GM21737 (cell line): ENCODE measurements at regions not wholly inside any gene's neighbourhood (a gene's known extent, or its start where the extent isn't known, plus 50 kb on each side); places are given as distances from the start of the nearest gene placed in this dataset.
"Not testable (repeated sequence)": the region's sequence is repeated elsewhere in the genome, so short reads cannot be mapped to it uniquely, and the experiment has no call there.

ENCODE experiments used
- ATAC-seq: cut with Tn5 transposase; IDR thresholded peaks from one replicate; pipeline ENCODE4 v1.9.1; 2021; ENCODE audit warnings: mild to moderate bottlenecking, moderate library complexity; ENCODE audit not compliant: unreplicated experiment

DNA sequence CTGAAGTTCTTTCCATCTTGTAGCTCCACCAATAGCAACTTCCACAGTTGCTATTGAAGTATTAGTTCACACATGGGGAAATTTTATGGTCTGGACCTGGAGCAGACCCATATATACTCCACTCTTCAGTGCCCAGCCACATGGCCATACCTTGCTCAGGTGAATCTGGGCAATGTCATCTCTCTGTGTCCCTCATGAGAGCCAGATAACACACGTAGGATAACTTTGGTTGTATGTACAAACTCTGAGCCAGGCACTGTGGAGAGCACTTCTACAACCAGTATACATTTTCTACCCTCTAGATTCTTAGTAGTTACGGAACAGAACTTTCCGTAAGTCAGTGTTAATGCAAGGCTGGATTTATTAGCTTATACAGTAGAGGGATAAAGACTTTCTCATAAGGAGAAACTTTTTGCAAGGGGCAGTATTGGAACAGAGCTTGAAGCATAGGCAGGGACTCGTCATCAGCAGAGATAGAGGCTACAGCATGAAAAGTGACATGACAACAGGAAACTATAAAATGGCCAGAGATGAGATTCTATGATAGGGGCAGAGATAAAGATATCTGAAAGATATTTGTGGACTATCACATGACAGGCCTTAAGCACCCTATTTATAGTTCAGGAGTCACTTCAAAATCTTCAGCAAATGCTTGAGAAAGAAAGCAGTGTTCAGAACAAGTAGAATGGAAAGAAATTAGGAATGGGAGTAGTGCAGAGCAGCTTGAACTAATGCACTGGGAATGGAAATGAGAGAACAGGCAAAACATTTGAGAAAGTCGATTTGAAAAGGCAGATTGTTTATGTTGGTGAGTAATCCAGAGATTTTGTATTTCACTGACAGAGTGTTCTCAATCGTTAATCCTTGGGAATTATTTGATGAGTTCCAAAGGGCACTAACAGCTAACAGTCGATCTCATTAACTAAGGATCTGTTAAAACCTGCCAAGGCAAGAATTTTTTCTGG lies 481.8 kb downstream of the USP25 start:
- no peak for ATAC-seq

- no peak for ATAC-seq
Measured at GRCh38 chr21:16213518-16213917, 483.7 kb downstream of the USP25 start.

GRCh38 chr21:16215193-16215592 lies 485.4 kb downstream of the USP25 start:
- ATAC-seq = no peak

- ATAC-seq = no peak
Measured at GRCh38 chr21:16215663-16216183, 485.9 kb downstream of the USP25 start.

GRCh38 chr21:16216288-16216962 lies 486.6 kb downstream of the USP25 start:
- no peak for ATAC-seq

- no peak for ATAC-seq
Measured at GRCh38 chr21:16218682-16219343, 489.0 kb downstream of the USP25 start.

DNA sequence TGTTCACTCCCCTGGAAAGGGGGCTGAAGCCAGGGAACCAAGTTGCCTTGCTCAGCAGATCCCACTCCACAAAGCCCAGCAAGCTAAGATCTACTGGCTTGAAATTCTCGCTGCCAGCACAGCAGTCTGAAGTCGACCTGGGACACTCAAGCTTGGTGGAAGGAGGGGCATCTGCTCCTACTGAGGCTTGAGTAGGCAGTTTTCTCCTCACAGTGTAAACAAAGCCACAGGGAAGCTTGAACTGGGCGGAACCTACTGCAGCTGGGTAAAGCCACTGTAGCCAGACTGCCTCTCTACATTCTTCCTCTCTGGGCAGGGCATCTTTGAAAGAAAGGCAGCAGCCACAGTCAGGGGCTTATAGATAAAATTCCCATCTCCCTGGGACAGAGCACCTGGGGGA lies 495.0 kb downstream of the USP25 start:
- not testable (repeated sequence) for ATAC-seq

GRCh38 chr21:16239659-16240265 lies 510.0 kb downstream of the USP25 start:
- no peak for ATAC-seq

DNA sequence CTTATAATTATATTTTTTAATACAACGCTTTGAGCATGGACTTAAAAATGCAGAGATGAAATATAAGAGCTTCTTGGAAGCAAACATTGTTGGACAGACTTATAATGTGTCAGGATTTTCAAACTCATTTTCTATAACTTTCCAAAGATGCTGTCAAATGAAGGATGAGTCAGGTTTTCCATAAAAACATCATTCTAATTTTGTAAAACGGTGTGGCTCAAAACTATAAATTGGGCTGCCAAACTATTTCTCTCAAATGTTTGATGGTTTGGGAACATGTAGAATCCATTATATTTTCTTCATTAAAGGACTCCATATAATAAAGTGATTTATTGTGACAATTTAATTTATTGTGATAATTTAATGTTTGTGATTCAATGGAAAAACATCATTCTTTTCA lies 511.2 kb downstream of the USP25 start:
- no peak for ATAC-seq

DNA sequence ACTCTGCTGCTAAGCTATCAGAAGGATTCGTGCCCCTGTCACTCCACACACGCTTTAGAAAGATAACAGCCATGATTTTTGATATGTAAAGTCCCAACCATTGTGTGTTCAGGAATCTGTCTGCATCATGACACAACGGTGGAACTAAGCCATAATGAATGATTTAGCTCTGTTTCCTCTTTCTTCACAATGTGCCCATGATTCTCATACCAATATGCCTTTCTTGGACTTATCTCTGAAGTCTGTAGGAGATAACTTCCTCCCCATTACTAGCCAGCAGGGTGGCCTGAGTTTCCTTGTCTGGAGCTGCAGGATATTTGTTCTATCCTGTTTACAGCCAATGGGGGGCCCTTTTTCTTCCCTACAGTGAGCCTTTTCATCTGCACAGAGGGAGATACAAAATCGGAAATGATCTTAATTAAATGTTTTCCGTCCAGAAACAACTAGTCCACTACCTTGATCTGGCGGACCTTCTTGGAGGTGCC lies 511.7 kb downstream of the USP25 start:
- no peak for ATAC-seq

GRCh38 chr21:16243396-16243795 lies 513.6 kb downstream of the USP25 start:
- no peak for ATAC-seq

GRCh38 chr21:16248705-16249104 lies 518.9 kb downstream of the USP25 start:
- ATAC-seq = no peak

- ATAC-seq = no peak
Measured at GRCh38 chr21:16250273-16250672, 520.5 kb downstream of the USP25 start.

DNA sequence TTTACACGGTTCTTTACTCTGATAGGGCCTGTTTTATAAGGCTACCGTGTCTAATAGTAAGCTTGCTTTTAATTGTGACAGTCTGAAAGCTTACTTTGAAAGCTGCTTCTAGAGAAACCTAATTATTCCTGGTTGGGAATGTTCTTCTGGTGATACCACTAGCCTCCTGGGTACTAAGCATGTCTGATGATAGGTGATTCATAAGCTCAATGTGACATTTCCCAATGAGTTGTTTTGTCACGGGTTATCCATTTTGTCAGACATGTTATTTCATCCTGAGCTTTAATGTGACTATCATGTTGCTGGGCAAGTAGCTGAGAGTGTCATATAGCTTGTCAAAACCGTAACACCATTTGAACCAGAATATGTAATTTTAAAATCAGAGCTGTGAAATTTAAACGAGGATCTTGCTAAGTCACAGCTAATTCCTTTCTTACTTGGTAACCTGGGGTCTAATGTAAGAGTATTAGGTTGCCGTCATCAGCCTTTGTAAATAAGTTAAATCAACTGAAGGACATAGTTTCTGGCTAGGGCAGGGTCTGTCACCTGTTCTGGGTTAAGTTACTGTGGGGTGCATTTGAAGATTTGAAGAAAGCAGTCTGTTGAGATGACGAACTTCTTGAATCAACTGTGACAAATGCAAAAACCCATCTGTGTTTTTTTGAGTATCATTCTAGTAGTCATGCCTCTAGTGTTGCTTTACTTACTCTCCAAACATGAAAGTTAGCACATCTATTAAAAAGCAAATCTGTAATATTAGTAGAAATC lies 529.2 kb downstream of the USP25 start:
- ATAC-seq = no peak

DNA sequence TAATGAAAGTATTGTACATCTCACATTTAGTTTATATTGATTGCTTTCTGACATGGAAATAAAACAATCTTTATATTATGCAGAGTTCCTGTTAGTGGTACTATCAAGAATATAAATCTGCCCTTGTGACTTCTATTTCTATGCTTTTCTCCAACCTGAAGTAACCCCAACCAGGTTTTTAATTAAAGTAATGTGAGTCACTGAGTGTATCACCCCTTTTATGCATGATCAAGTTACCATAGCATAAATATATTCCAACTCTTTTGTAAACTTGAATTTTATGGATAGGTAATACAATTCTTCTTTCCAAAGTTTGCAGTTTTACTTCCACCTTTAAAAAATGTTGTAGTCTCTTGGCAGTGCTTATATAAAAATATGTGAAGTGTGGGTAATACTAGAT lies 532.3 kb downstream of the USP25 start:
- ATAC-seq = no peak

DNA sequence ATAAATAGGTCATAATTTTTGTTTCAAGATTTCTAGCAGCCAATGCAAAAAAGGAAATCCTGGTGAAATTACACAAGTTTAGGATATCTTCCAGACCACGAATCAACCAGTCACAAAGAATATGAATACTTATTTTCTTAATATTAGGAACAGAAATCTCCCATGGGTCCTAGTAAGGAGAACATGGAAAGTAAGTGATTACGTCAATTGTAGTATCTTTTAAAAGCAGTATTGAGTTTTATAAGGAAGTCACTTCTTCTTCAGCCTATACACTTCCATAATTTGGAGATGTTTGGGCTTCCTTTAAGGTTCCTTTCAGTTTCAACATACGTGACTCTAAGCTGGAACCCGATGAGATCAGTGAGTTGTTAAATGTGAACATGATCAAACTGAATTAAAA lies 534.5 kb downstream of the USP25 start:
- ATAC-seq = no peak

- ATAC-seq = no peak
Measured at GRCh38 chr21:16269476-16269875, 539.7 kb downstream of the USP25 start.

DNA sequence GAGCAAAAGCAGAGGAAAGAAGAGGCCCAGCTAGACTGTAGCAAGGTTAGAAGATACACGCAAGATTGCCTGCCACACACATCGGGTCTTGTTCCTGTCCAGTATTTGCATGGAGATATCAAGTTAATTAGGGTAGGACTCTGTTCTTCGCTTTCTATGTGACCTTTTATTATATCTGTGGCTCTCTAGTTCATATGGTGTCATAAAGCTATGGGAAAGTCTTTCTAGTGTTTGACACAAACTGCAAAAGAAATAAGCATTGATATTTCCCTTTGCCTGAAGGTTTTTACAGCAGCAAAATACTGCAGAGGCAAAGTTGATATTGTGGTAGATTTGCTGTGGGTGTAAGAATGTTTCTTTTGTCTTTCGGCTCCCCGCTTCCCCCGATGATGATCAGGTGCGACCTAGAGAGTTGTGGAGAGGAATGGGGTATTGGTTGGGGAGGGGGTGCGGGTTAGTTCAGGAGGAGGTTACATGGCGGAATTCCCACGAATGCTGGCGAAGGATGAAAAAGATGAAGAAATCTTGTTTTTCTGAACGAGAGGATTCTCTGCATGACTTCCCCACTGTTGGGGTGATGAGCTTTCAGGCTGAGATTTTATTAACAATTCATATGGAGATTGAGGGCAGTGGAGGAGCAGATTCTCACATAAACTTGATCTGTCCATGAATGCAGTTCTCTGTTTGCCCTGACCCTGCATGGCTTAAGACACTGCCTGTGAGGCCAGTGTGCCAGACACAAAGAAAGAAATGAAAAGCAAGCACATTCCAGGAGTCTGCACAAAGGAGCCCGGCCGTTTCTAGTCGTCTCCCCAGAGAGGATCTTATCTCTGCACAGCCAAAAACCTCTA lies 550.2 kb downstream of the USP25 start:
- no peak for ATAC-seq

DNA sequence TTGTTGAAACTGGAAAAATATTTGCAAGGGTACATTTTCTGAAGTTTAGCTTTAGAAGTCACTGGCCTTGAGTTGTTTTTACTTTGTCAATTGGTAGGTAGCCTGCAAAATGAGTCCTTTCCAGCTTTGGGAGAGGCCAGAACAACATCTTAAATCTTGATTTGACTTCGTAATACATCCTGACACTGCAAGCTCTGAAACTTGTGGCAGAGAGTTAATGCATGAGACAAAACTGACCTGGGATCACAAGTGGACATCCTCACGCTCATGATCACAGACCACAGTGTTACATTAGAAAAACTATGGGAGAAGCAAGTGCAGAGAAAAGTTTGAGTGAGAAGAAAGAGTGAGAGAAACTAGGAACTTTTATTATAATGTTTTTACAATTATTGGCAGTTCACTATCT lies 550.9 kb downstream of the USP25 start:
- ATAC-seq = no peak
